Caki2 (cell line): ENCODE measurements at regions not wholly inside any gene's neighbourhood (a gene's known extent, or its start where the extent isn't known, plus 50 kb on each side); places are given as distances from the start of the nearest gene placed in this dataset.

ENCODE experiments used
- DNase-seq: peaks from one replicate; pipeline ENCODE4 v3.0.0-alpha.2; 2015; ENCODE audit warnings: low read depth
- in situ Hi-C: cut with HindIII; loops from 2 replicates; pipeline ENCODE4 v1.10.0; 2016; ENCODE audit warnings: low sequenced_read_pairs, low pct_unique_long_range_greater_than_20kb, mixed read lengths

- no peak for DNase-seq
- in situ Hi-C loops: no loop called here
Measured at GRCh38 chr7:17230099-17230807, 68.2 kb upstream of the AHR start.

DNA sequence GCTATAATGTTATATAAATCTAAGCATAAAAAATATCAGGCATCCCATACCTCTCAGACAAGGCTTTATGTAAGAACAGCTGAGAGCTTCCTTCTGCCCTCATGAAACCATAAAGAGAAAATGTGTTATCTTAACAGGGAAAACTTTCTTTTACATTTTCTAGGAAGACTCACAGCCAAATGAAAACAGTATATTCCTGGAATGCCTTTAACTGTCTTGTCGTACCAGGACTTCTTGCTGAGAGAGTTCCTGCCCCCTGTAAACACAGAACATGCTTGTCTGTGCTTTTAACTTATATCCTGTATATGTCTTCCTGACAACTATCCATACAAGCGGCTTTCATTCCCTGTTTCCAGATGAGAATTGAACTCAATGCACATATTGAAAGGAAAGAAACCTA lies 64.8 kb upstream of the AHR start:
- DNase-seq: no peak

GRCh38 chr7:17234030-17234397 lies 64.4 kb upstream of the AHR start:
- no peak for DNase-seq
- in situ Hi-C loops: no loop called here

More for the DNA sequence above, 64.8 kb upstream of the AHR start:
- in situ Hi-C loops: no loop called here

DNA sequence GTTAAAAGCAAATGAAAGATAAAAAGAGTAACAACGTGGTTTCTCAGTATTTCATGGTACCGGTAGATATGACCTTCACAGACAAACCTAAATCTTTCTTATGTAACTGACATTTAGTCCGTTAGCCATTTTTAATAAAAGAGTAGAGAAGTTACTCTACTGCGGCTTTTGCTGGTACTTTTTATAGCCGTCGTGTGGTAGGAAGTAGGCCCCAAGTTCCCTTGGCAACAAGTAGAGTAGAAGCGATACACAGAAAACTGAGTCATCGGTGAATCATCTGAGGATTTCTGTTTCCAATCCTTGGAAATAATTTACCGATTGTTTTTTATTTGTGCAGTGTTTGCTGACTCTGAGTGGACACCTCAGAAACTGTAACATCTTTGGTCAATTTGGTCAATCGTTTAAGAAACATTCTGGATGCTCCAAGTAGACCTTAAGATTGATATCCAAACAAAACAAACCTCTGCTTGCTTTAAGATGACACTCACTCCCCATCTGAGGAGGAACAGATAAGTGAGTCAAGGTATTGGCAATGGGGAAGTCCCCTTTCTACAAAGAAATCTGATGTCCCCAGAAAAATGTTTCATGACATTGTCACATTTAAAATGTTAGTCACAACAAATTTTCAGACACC lies 63.9 kb upstream of the AHR start:
- peak; percentile 94 for DNase-seq
- in situ Hi-C loops: no loop called here

GRCh38 chr7:17236171-17236570 lies 62.3 kb upstream of the AHR start:
- in situ Hi-C loops: no loop called here
- DNase-seq: no peak

- in situ Hi-C loops: no loop called here
- peak; percentile 37 for DNase-seq
Measured at GRCh38 chr7:17236603-17237002, 61.8 kb upstream of the AHR start.

- in situ Hi-C loops: no loop called here
- no peak for DNase-seq
Measured at GRCh38 chr7:17239046-17239445, 59.4 kb upstream of the AHR start.

GRCh38 chr7:17239683-17240521 lies 58.5 kb upstream of the AHR start:
- peak; percentile 35 for DNase-seq
- in situ Hi-C loops: no loop called here

GRCh38 chr7:17242504-17242903 lies 55.9 kb upstream of the AHR start:
- in situ Hi-C loops: no loop called here
- DNase-seq: no peak

- no peak for DNase-seq
- in situ Hi-C loops: no loop called here
Measured at GRCh38 chr7:17244786-17245185, 53.7 kb upstream of the AHR start.

- in situ Hi-C loops: no loop called here
- no peak for DNase-seq
Measured at GRCh38 chr7:17247357-17247756, 51.1 kb upstream of the AHR start.

DNA sequence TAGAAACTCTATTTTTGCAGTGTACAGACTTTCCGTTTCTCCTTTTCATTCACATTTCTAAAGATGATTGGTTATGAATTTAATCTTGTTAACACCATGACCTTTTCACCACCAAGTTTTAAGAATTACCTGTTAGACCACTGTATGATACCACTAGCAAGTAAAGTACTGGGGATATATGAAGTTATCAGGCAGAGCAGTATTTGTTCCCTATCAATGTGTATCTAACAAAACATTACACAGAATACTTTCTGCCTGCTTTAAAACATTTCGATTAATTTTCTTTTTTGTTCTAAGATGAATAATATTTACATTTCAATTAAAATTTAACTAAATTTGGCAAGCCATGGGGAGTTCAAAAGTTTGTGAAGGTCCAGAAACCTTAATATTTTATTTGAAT lies 49.9 kb upstream of the AHR start:
- in situ Hi-C loops: no loop called here
- no peak for DNase-seq
